ENCODE measurements at regions not wholly inside any gene's neighbourhood (a gene's known extent, or its start where the extent isn't known, plus 50 kb on each side); places are given as distances from the start of the nearest gene placed in this dataset.

GRCh38 chr5:23053846-23054245, 200.7 kb upstream of the CDH12 start:
- TF ChIP-seq CTCF (IDR thresholded peaks at IDR 0.05) (no peak), POLR2A (IDR thresholded peaks at IDR 0.05) (no peak)

Measured in prostate gland (tissue), 2 donors.